SJCRH30 (cell line): ENCODE measurements at regions not wholly inside any gene's neighbourhood (a gene's known extent, or its start where the extent isn't known, plus 50 kb on each side); places are given as distances from the start of the nearest gene placed in this dataset.

Experiments
- DNase-seq, 2 experiments: peaks; one replicate each; pipeline ENCODE4 v3.0.0-alpha.2; 2015 to 2020
- H3K27ac ChIP-seq: fragments of 250-450 bp; sonication (Bioruptor Pico); 2 replicates; pipeline ENCODE4 v1.5.1; 2020; ENCODE audit warnings: mild to moderate bottlenecking, moderate library complexity
- H3K27me3 ChIP-seq: fragments of 250-450 bp; sonication (Bioruptor Pico); 2 replicates; pipeline ENCODE4 v1.5.1; 2020; ENCODE audit warnings: mild to moderate bottlenecking, moderate library complexity
- H3K36me3 ChIP-seq: fragments of 250-450 bp; sonication (Bioruptor Pico); 2 replicates; pipeline ENCODE4 v1.5.1; 2020; ENCODE audit warnings: mild to moderate bottlenecking, moderate library complexity
- H3K4me1 ChIP-seq: fragments of 250-450 bp; sonication (Bioruptor Pico); 2 replicates; pipeline ENCODE4 v1.5.1; 2020; ENCODE audit warnings: mild to moderate bottlenecking, moderate library complexity
- H3K4me3 ChIP-seq: fragments of 250-450 bp; sonication (Bioruptor Pico); 2 replicates; pipeline ENCODE4 v1.5.1; 2020; ENCODE audit warnings: mild to moderate bottlenecking, moderate library complexity
- H3K9me3 ChIP-seq: fragments of 250-450 bp; sonication (Bioruptor Pico); replicated peaks from 2 replicates; pipeline ENCODE4 v1.5.1; 2020; ENCODE audit warnings: mild to moderate bottlenecking, moderate library complexity

- Histone ChIP-seq H3K27me3 (no peaks in the 10 kb centered on the region; the same call in 1 of the 2 replicates), H3K36me3 (no peaks in the 10 kb centered on the region), H3K27ac (no peak overlapping the region), H3K4me3 (no peak overlapping the region), H3K9me3 (no peaks in the 10 kb centered on the region; the same call in 1 of the 2 replicates), H3K4me1 (no peaks in the 10 kb centered on the region)
- DNase-seq = no peak
Measured at GRCh38 chr20:55582498-55582897, 422.8 kb downstream of the CBLN4 start.

GRCh38 chr20:55581519-55581918, 423.8 kb downstream of the CBLN4 start:
- no peak overlapping the region for H3K4me3 ChIP-seq
- no peaks in the 10 kb centered on the region; the same call in 1 of the 2 replicates for H3K27me3 ChIP-seq
- H3K9me3 ChIP-seq = no peaks in the 10 kb centered on the region; the same call in 1 of the 2 replicates
- no peak overlapping the region for H3K27ac ChIP-seq
- no peaks in the 10 kb centered on the region for H3K4me1 ChIP-seq
- DNase-seq = no peak
- no peaks in the 10 kb centered on the region for H3K36me3 ChIP-seq

- Histone ChIP-seq H3K9me3 (no peaks in the 10 kb centered on the region; the same call in 1 of the 2 replicates), H3K27me3 (no peaks in the 10 kb centered on the region; the same call in 1 of the 2 replicates), H3K4me3 (no peak overlapping the region), H3K27ac (no peak overlapping the region), H3K36me3 (no peaks in the 10 kb centered on the region), H3K4me1 (no peaks in the 10 kb centered on the region)
- peak in 1 of 2 experiments; percentile 9 for DNase-seq
Measured at GRCh38 chr20:55580475-55580874, 424.8 kb downstream of the CBLN4 start.

- Histone ChIP-seq H3K27ac (no peak overlapping the region), H3K4me1 (no peaks in the 10 kb centered on the region), H3K9me3 (no peaks in the 10 kb centered on the region; the same call in 1 of the 2 replicates), H3K36me3 (no peaks in the 10 kb centered on the region), H3K27me3 (no peaks in the 10 kb centered on the region; the same call in 1 of the 2 replicates), H3K4me3 (no peak overlapping the region)
- no peak for DNase-seq
Measured at GRCh38 chr20:55579802-55580201, 425.5 kb downstream of the CBLN4 start.

GRCh38 chr20:55576981-55577380, 428.3 kb downstream of the CBLN4 start:
- no peak for DNase-seq
- H3K36me3 ChIP-seq = no peaks in the 10 kb centered on the region
- no peaks in the 10 kb centered on the region for H3K27me3 ChIP-seq
- H3K4me3 ChIP-seq = no peak overlapping the region
- H3K27ac ChIP-seq = no peak overlapping the region
- no peaks in the 10 kb centered on the region for H3K4me1 ChIP-seq
- H3K9me3 ChIP-seq = no peaks in the 10 kb centered on the region

- no peak for DNase-seq
- H3K4me1 ChIP-seq = no peaks in the 10 kb centered on the region
- no peaks in the 10 kb centered on the region for H3K27me3 ChIP-seq
- no peak overlapping the region for H3K4me3 ChIP-seq
- no peaks in the 10 kb centered on the region for H3K36me3 ChIP-seq
- no peaks in the 10 kb centered on the region for H3K9me3 ChIP-seq
- H3K27ac ChIP-seq = no peak overlapping the region
Measured at GRCh38 chr20:55569084-55569483, 436.2 kb downstream of the CBLN4 start.

GRCh38 chr20:55567826-55568225, 437.5 kb downstream of the CBLN4 start:
- Histone ChIP-seq H3K27me3 (no peaks in the 10 kb centered on the region), H3K36me3 (no peaks in the 10 kb centered on the region), H3K9me3 (no peaks in the 10 kb centered on the region), H3K4me3 (no peak overlapping the region), H3K27ac (no peak overlapping the region), H3K4me1 (no peaks in the 10 kb centered on the region)
- DNase-seq = no peak

- H3K27ac ChIP-seq = no peak overlapping the region
- no peaks in the 10 kb centered on the region for H3K36me3 ChIP-seq
- H3K27me3 ChIP-seq = no peaks in the 10 kb centered on the region
- H3K9me3 ChIP-seq = no peaks in the 10 kb centered on the region
- no peak for DNase-seq
- H3K4me1 ChIP-seq = no peaks in the 10 kb centered on the region
- H3K4me3 ChIP-seq = no peak overlapping the region
Measured at GRCh38 chr20:55565096-55565773, 440.1 kb downstream of the CBLN4 start.

GRCh38 chr20:55561259-55561658, 444.1 kb downstream of the CBLN4 start:
- Histone ChIP-seq H3K27ac (no peak overlapping the region), H3K4me3 (no peak overlapping the region), H3K36me3 (no peaks in the 10 kb centered on the region), H3K9me3 (no peaks in the 10 kb centered on the region), H3K27me3 (0 out of 2 replicates have a peak, but pooled peaks cover 4% of the 10 kb centered on the region), H3K4me1 (no peaks in the 10 kb centered on the region)
- no peak for DNase-seq

- peaks cover 4% of the 10 kb centered on the region; the same call in 1 of the 2 replicates for H3K27me3 ChIP-seq
- no peaks in the 10 kb centered on the region for H3K36me3 ChIP-seq
- no peak overlapping the region for H3K4me3 ChIP-seq
- H3K9me3 ChIP-seq = no peaks in the 10 kb centered on the region
- H3K27ac ChIP-seq = no peak overlapping the region
- H3K4me1 ChIP-seq = no peaks in the 10 kb centered on the region
- no peak for DNase-seq
Measured at GRCh38 chr20:55557191-55557590, 448.1 kb downstream of the CBLN4 start.

GRCh38 chr20:55555075-55555650, 450.2 kb downstream of the CBLN4 start:
- H3K9me3 ChIP-seq = no peaks in the 10 kb centered on the region
- no peak overlapping the region for H3K4me3 ChIP-seq
- no peaks in the 10 kb centered on the region for H3K4me1 ChIP-seq
- H3K36me3 ChIP-seq = no peaks in the 10 kb centered on the region
- H3K27ac ChIP-seq = no peak overlapping the region
- no peak for DNase-seq
- H3K27me3 ChIP-seq = peaks cover 4% of the 10 kb centered on the region; the same call in 1 of the 2 replicates

- no peaks in the 10 kb centered on the region for H3K9me3 ChIP-seq
- DNase-seq = no peak
- 0 out of 2 replicates have a peak, but pooled peaks cover 2% of the 10 kb centered on the region for H3K27me3 ChIP-seq
- no peak overlapping the region for H3K4me3 ChIP-seq
- no peaks in the 10 kb centered on the region for H3K4me1 ChIP-seq
- H3K27ac ChIP-seq = no peak overlapping the region
- H3K36me3 ChIP-seq = no peaks in the 10 kb centered on the region
Measured at GRCh38 chr20:55544638-55545037, 460.7 kb downstream of the CBLN4 start.

GRCh38 chr20:55540486-55540885, 464.8 kb downstream of the CBLN4 start:
- Histone ChIP-seq H3K9me3 (no peaks in the 10 kb centered on the region), H3K4me1 (no peaks in the 10 kb centered on the region; the same call in 1 of the 2 replicates), H3K27me3 (no peaks in the 10 kb centered on the region; the same call in 1 of the 2 replicates), H3K4me3 (no peak overlapping the region), H3K36me3 (no peaks in the 10 kb centered on the region), H3K27ac (no peak overlapping the region)
- no peak for DNase-seq

- no peak overlapping the region for H3K27ac ChIP-seq
- no peak overlapping the region for H3K4me3 ChIP-seq
- no peaks in the 10 kb centered on the region for H3K9me3 ChIP-seq
- H3K27me3 ChIP-seq = no peaks in the 10 kb centered on the region; the same call in 1 of the 2 replicates
- H3K36me3 ChIP-seq = no peaks in the 10 kb centered on the region
- H3K4me1 ChIP-seq = no peaks in the 10 kb centered on the region; the same call in 1 of the 2 replicates
- no peak for DNase-seq
Measured at GRCh38 chr20:55540013-55540412, 465.3 kb downstream of the CBLN4 start.

GRCh38 chr20:55538261-55538908, 466.9 kb downstream of the CBLN4 start:
- Histone ChIP-seq H3K4me3 (no peak overlapping the region), H3K4me1 (peaks cover 3% of the 10 kb centered on the region), H3K27me3 (no peaks in the 10 kb centered on the region; the same call in 1 of the 2 replicates), H3K36me3 (no peaks in the 10 kb centered on the region), H3K27ac (no peak overlapping the region), H3K9me3 (no peaks in the 10 kb centered on the region)
- DNase-seq = no peak
